GM23338 (cell line): ENCODE measurements at regions not wholly inside any gene's neighbourhood (a gene's known extent, or its start where the extent isn't known, plus 50 kb on each side); places are given as distances from the start of the nearest gene placed in this dataset.

Experiments used
- ATAC-seq: fragments of 200-7000 bp; cut with Tn5 transposase; 3 replicates; pipeline ENCODE4 v1.9.1; 2020
- DNase-seq: peaks from one replicate; pipeline ENCODE4 v3.0.0-alpha.2; 2015; ENCODE audit warnings: low spot score
- H2AFZ ChIP-seq: fragments of 200-600 bp; sonication (generic); 2 replicates; pipeline ENCODE4 v1.8.0; 2016; ENCODE audit warnings: antibody characterized with exemption, mild to moderate bottlenecking, moderate library complexity
- H3F3A ChIP-seq: fragments of 200-600 bp; sonication (generic); replicated peaks from 2 replicates; pipeline ENCODE4 v1.8.0; 2017; ENCODE audit warnings: antibody characterized with exemption, mixed run types, low read depth
- H3K27ac ChIP-seq: fragments of 200-600 bp; sonication (generic); 2 replicates; pipeline ENCODE4 v1.6.1; 2016; ENCODE audit warnings: low read depth
- H3K27me3 ChIP-seq: fragments of 200-600 bp; sonication (generic); 2 replicates; pipeline ENCODE4 v1.8.0; 2016; ENCODE audit warnings: mild to moderate bottlenecking, mixed run types, moderate library complexity; ENCODE audit not compliant: insufficient read depth
- H3K36me3 ChIP-seq: fragments of 200-600 bp; sonication (generic); 2 replicates; pipeline ENCODE4 v1.8.0; 2016; ENCODE audit warnings: mild to moderate bottlenecking; ENCODE audit not compliant: insufficient read depth
- H3K4me1 ChIP-seq: fragments of 200-600 bp; sonication (generic); 2 replicates; pipeline ENCODE4 v1.8.0; 2016; ENCODE audit warnings: mild to moderate bottlenecking, moderate library complexity; ENCODE audit not compliant: insufficient read depth
- H3K4me2 ChIP-seq: fragments of 200-600 bp; sonication (generic); 2 replicates; pipeline ENCODE4 v1.7.1; 2017; ENCODE audit warnings: mixed run types
- H3K4me3 ChIP-seq: fragments of 200-600 bp; sonication (generic); 2 replicates; pipeline ENCODE4 v1.6.1; 2016; ENCODE audit warnings: mixed run types
- H3K79me2 ChIP-seq: fragments of 200-600 bp; sonication (generic); replicated peaks from 2 replicates; pipeline ENCODE4 v1.8.0; 2017; ENCODE audit warnings: mild to moderate bottlenecking; ENCODE audit not compliant: insufficient read depth
- H3K9me2 ChIP-seq: fragments of 200-600 bp; sonication (generic); 2 replicates; pipeline ENCODE4 v1.8.0; 2017; ENCODE audit not compliant: insufficient read depth
- H4K20me1 ChIP-seq: fragments of 200-600 bp; sonication (generic); replicated peaks from 2 replicates; pipeline ENCODE4 v1.8.0; 2017; ENCODE audit warnings: mild to moderate bottlenecking; ENCODE audit not compliant: insufficient read depth
- H3K27ac Mint-ChIP-seq: 2 replicates; pipeline ENCODE4 v1.8.0; 2020; ENCODE audit warnings: inconsistent platforms, mild to moderate bottlenecking, moderate library complexity, mixed read lengths
- H3K27me3 Mint-ChIP-seq: 3 replicates; pipeline ENCODE4 v1.8.0; 2022; ENCODE audit warnings: low read depth, mild to moderate bottlenecking, moderate library complexity, mixed read lengths, inconsistent platforms; ENCODE audit not compliant: insufficient read depth, poor library complexity
- H3K36me3 Mint-ChIP-seq: 3 replicates; pipeline ENCODE4 v1.8.0; 2021; ENCODE audit warnings: low read depth, mild to moderate bottlenecking, inconsistent platforms, moderate library complexity, mixed read lengths
- H3K4me1 Mint-ChIP-seq: 3 replicates; pipeline ENCODE4 v1.8.0; 2020; ENCODE audit warnings: mild to moderate bottlenecking, inconsistent platforms, mixed read lengths
- H3K4me3 Mint-ChIP-seq: 3 replicates; pipeline ENCODE4 v1.8.0; 2021; ENCODE audit warnings: moderate library complexity, mild to moderate bottlenecking, inconsistent platforms, mixed read lengths
- H3K9me3 Mint-ChIP-seq: 3 replicates; pipeline ENCODE4 v1.8.0; 2020; ENCODE audit warnings: moderate library complexity, mild to moderate bottlenecking, inconsistent platforms, mixed read lengths
- CREB1 ChIP-seq: fragments of 250-450 bp; sonication (Bioruptor Pico); IDR thresholded peaks from 2 replicates; pipeline ENCODE4 v1.5.0; 2020; ENCODE audit warnings: low read depth, mild to moderate bottlenecking, moderate library complexity
- EZH2 ChIP-seq: fragments of 200-600 bp; sonication (generic); IDR thresholded peaks from one replicate; pipeline ENCODE4 v1.8.0; 2017; ENCODE audit warnings: antibody characterized with exemption, mild to moderate bottlenecking, low read depth; ENCODE audit not compliant: unreplicated experiment
- EZH2phosphoT487 ChIP-seq: fragments of 200-600 bp; sonication (generic); IDR thresholded peaks from one replicate; pipeline ENCODE4 v1.8.1; 2018; ENCODE audit warnings: antibody characterized with exemption; ENCODE audit not compliant: unreplicated experiment
- JUNB ChIP-seq: IDR thresholded peaks from one replicate; pipeline ENCODE4 v1.6.1; 2016; ENCODE audit warnings: antibody characterized with exemption; ENCODE audit not compliant: unreplicated experiment
- NANOG ChIP-seq: IDR thresholded peaks from 2 replicates; pipeline ENCODE4 v1.6.1; 2016; ENCODE audit warnings: antibody characterized with exemption, borderline replicate concordance
- POLR2AphosphoS5 ChIP-seq: IDR thresholded peaks from 2 replicates; pipeline ENCODE4 v1.6.1; 2016; ENCODE audit warnings: antibody characterized with exemption, low read depth
- STAT1 ChIP-seq: IDR thresholded peaks from one replicate; pipeline ENCODE4 v1.6.1; 2016; ENCODE audit warnings: antibody characterized with exemption; ENCODE audit not compliant: unreplicated experiment
- ZNF114 ChIP-seq: fragments of 250-450 bp; sonication (Bioruptor Pico); IDR thresholded peaks from 2 replicates; pipeline ENCODE4 v1.5.0; 2020; ENCODE audit warnings: mild to moderate bottlenecking, moderate library complexity
- ZNF331 ChIP-seq: fragments of 250-450 bp; sonication (Bioruptor Pico); IDR thresholded peaks from 2 replicates; pipeline ENCODE4 v1.5.0; 2020; ENCODE audit warnings: low read depth, mild to moderate bottlenecking, moderate library complexity
- TF ChIP-seq, protein P1 (sequence below): IDR thresholded peaks from 2 replicates; pipeline ENCODE4 v1.6.1; 2016; ENCODE audit warnings: antibody characterized with exemption
- TF ChIP-seq, protein P2 (sequence below): fragments of 250-450 bp; sonication (Bioruptor Pico); IDR thresholded peaks from 2 replicates; pipeline ENCODE4 v1.5.0; 2020; ENCODE audit warnings: mild to moderate bottlenecking, moderate library complexity
- TF ChIP-seq, protein P3 (sequence below), 2 experiments: fragments of 200-600 bp in 1 of 2; sonication (generic) in 1 of 2; conservative IDR thresholded peaks; 2 replicates each; pipeline versions ENCODE4 v1.5.1 to v1.6.1; 2016 to 2017; ENCODE audit warnings: antibody characterized with exemption in 2 of 2, low read depth in 2 of 2, mild to moderate bottlenecking in 2 of 2, moderate library complexity in 1 of 2

DNA sequence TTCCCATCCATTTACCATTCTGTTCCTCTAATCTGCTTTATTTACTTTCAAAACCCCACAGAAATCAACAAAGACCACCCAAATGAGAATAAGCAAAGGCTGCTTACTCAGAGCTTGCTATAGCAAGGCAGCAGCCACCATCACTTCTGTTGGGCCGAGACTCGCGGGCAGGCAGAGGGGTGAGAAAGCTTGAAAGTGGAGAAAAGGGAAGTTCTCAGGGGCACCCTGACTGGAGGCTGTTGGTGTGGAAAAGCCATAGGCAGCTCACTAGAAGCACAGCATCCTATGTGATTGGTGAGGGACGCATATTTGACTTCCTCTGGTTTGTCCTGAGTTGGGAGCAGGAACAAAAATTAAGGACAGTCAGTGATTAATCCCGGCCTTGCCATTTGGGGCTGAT is 269.7 kb upstream of the THSD7B start:
- H3K4me2 ChIP-seq, result no peak overlapping the region
- H3K27me3 ChIP-seq, result no peaks in the 10 kb centered on the region
- peaks cover 3% of the 10 kb centered on the region for H3K27me3 Mint-ChIP-seq
- no peaks in the 10 kb centered on the region for H3K4me1 ChIP-seq
- DNase-seq (no peak), ATAC-seq (no peak)
- no peaks in the 10 kb centered on the region; the same call in 1 of the 2 replicates for H4K20me1 ChIP-seq
- H3K79me2 ChIP-seq, result no peaks in the 10 kb centered on the region
- no peaks in the 10 kb centered on the region for H3K36me3 Mint-ChIP-seq
- no peaks in the 10 kb centered on the region for H3K9me2 ChIP-seq
- H3K27ac ChIP-seq, result no peak overlapping the region
- H3K4me3 Mint-ChIP-seq, result no peak overlapping the region
- no peak overlapping the region for H2AFZ ChIP-seq
- no peak overlapping the region for H3K27ac Mint-ChIP-seq
- no peaks in the 10 kb centered on the region for H3K9me3 Mint-ChIP-seq
- no peaks in the 10 kb centered on the region for H3K36me3 ChIP-seq
- H3F3A ChIP-seq, result no peaks in the 10 kb centered on the region
- no peak overlapping the region for H3K4me3 ChIP-seq
- TF ChIP-seq ZNF331 (CRISPR knock-in tag), result no peak
- no peak for TF ChIP-seq EZH2
- no peak for TF ChIP-seq EZH2phosphoT487
- no peak for TF ChIP-seq ZNF114 (CRISPR knock-in tag)
- no peak for TF ChIP-seq CREB1 (CRISPR knock-in tag)
- TF ChIP-seq STAT1, result no peak
- TF ChIP-seq JUNB, result no peak
- TF ChIP-seq NANOG, result no peak
- peaks cover 22% of the 10 kb centered on the region; the same call in 2 of the 3 replicates for H3K4me1 Mint-ChIP-seq

DNA sequence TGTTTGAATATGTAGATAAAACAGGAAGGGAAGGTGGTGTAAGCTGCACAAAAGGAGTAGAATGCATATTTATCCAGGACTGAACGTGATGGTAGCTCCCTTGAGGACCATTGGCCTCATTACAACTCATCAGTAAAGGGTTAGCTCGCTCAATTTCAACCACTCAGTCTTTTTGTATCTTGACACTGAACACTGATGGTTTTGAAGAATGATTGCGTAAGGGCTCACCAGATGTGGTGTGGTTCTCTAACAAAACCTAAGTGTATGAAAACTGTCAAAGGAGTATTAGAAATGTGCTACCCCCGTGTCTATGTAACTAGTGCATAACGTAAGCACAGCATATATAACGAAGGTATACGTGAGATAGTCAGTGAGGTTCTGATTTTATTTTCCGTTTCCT is 272.4 kb upstream of the THSD7B start:
- H3K4me3 Mint-ChIP-seq, result no peak overlapping the region
- H3K4me1 ChIP-seq, result no peaks in the 10 kb centered on the region
- H3K79me2 ChIP-seq, result no peaks in the 10 kb centered on the region
- no peaks in the 10 kb centered on the region for H3K9me3 Mint-ChIP-seq
- H3K36me3 Mint-ChIP-seq, result no peaks in the 10 kb centered on the region
- no peak for DNase-seq
- no peak overlapping the region for H3K4me2 ChIP-seq
- peaks cover 20% of the 10 kb centered on the region; the same call in 2 of the 3 replicates for H3K4me1 Mint-ChIP-seq
- no peaks in the 10 kb centered on the region for H3K9me2 ChIP-seq
- H3K36me3 ChIP-seq, result no peaks in the 10 kb centered on the region
- H3K27ac Mint-ChIP-seq, result no peak overlapping the region
- H3K27me3 Mint-ChIP-seq, result peaks cover 3% of the 10 kb centered on the region
- H3K27ac ChIP-seq, result no peak overlapping the region
- no peak overlapping the region for H3K4me3 ChIP-seq
- H4K20me1 ChIP-seq, result no peaks in the 10 kb centered on the region; the same call in 1 of the 2 replicates
- no peak overlapping the region for H2AFZ ChIP-seq
- ATAC-seq, result no peak
- H3K27me3 ChIP-seq, result no peaks in the 10 kb centered on the region
- H3F3A ChIP-seq, result no peaks in the 10 kb centered on the region
- TF ChIP-seq, protein P1, sequence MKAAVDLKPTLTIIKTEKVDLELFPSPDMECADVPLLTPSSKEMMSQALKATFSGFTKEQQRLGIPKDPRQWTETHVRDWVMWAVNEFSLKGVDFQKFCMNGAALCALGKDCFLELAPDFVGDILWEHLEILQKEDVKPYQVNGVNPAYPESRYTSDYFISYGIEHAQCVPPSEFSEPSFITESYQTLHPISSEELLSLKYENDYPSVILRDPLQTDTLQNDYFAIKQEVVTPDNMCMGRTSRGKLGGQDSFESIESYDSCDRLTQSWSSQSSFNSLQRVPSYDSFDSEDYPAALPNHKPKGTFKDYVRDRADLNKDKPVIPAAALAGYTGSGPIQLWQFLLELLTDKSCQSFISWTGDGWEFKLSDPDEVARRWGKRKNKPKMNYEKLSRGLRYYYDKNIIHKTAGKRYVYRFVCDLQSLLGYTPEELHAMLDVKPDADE, result no peak
- TF ChIP-seq CREB1 (CRISPR knock-in tag), result no peak
- no peak for TF ChIP-seq EZH2
- TF ChIP-seq STAT1, result no peak
- TF ChIP-seq ZNF114 (CRISPR knock-in tag), result no peak
- TF ChIP-seq ZNF331 (CRISPR knock-in tag), result no peak
- no peak for TF ChIP-seq POLR2AphosphoS5
- TF ChIP-seq JUNB, result no peak
- no peak for TF ChIP-seq EZH2phosphoT487
- no peak for TF ChIP-seq NANOG
- TF ChIP-seq, protein P2, sequence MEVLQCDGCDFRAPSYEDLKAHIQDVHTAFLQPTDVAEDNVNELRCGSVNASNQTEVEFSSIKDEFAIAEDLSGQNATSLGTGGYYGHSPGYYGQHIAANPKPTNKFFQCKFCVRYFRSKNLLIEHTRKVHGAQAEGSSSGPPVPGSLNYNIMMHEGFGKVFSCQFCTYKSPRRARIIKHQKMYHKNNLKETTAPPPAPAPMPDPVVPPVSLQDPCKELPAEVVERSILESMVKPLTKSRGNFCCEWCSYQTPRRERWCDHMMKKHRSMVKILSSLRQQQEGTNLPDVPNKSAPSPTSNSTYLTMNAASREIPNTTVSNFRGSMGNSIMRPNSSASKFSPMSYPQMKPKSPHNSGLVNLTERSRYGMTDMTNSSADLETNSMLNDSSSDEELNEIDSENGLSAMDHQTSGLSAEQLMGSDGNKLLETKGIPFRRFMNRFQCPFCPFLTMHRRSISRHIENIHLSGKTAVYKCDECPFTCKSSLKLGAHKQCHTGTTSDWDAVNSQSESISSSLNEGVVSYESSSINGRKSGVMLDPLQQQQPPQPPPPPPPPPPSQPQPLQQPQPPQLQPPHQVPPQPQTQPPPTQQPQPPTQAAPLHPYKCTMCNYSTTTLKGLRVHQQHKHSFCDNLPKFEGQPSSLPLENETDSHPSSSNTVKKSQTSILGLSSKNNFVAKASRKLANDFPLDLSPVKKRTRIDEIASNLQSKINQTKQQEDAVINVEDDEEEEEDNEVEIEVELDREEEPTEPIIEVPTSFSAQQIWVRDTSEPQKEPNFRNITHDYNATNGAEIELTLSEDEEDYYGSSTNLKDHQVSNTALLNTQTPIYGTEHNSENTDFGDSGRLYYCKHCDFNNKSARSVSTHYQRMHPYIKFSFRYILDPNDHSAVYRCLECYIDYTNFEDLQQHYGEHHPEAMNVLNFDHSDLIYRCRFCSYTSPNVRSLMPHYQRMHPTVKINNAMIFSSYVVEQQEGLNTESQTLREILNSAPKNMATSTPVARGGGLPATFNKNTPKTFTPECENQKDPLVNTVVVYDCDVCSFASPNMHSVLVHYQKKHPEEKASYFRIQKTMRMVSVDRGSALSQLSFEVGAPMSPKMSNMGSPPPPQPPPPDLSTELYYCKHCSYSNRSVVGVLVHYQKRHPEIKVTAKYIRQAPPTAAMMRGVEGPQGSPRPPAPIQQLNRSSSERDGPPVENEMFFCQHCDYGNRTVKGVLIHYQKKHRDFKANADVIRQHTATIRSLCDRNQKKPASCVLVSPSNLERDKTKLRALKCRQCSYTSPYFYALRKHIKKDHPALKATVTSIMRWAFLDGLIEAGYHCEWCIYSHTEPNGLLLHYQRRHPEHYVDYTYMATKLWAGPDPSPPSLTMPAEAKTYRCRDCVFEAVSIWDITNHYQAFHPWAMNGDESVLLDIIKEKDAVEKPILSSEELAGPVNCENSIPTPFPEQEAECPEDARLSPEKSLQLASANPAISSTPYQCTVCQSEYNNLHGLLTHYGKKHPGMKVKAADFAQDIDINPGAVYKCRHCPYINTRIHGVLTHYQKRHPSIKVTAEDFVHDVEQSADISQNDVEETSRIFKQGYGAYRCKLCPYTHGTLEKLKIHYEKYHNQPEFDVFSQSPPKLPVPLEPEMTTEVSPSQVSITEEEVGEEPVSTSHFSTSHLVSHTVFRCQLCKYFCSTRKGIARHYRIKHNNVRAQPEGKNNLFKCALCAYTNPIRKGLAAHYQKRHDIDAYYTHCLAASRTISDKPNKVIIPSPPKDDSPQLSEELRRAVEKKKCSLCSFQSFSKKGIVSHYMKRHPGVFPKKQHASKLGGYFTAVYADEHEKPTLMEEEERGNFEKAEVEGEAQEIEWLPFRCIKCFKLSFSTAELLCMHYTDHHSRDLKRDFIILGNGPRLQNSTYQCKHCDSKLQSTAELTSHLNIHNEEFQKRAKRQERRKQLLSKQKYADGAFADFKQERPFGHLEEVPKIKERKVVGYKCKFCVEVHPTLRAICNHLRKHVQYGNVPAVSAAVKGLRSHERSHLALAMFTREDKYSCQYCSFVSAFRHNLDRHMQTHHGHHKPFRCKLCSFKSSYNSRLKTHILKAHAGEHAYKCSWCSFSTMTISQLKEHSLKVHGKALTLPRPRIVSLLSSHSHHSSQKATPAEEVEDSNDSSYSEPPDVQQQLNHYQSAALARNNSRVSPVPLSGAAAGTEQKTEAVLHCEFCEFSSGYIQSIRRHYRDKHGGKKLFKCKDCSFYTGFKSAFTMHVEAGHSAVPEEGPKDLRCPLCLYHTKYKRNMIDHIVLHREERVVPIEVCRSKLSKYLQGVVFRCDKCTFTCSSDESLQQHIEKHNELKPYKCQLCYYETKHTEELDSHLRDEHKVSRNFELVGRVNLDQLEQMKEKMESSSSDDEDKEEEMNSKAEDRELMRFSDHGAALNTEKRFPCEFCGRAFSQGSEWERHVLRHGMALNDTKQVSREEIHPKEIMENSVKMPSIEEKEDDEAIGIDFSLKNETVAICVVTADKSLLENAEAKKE (CRISPR knock-in tag), result no peak
- TF ChIP-seq, protein P3, sequence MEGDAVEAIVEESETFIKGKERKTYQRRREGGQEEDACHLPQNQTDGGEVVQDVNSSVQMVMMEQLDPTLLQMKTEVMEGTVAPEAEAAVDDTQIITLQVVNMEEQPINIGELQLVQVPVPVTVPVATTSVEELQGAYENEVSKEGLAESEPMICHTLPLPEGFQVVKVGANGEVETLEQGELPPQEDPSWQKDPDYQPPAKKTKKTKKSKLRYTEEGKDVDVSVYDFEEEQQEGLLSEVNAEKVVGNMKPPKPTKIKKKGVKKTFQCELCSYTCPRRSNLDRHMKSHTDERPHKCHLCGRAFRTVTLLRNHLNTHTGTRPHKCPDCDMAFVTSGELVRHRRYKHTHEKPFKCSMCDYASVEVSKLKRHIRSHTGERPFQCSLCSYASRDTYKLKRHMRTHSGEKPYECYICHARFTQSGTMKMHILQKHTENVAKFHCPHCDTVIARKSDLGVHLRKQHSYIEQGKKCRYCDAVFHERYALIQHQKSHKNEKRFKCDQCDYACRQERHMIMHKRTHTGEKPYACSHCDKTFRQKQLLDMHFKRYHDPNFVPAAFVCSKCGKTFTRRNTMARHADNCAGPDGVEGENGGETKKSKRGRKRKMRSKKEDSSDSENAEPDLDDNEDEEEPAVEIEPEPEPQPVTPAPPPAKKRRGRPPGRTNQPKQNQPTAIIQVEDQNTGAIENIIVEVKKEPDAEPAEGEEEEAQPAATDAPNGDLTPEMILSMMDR (conservative IDR thresholded peaks at IDR 0.05; ENCODE audit: low read depth in 2 of 2), result no peak
